Stimulated activated CD4-positive, alpha-beta T cell treated with anti-CD3 and anti-CD28 coated beads, Interleukin-12 subunit alpha, Interleukin-12 subunit beta, amount 100 ng/mL, for 48 hours (primary cell): ENCODE measurements at regions not wholly inside any gene's neighbourhood (a gene's known extent, or its start where the extent isn't known, plus 50 kb on each side); places are given as distances from the start of the nearest gene placed in this dataset.

ENCODE experiments used
- DNase-seq, 3 donors: peaks; one replicate each; pipeline ENCODE4 v3.0.0-alpha.2; 2020; ENCODE audit warnings: low read depth in 2 of 3, low spot score in 1 of 3

DNA sequence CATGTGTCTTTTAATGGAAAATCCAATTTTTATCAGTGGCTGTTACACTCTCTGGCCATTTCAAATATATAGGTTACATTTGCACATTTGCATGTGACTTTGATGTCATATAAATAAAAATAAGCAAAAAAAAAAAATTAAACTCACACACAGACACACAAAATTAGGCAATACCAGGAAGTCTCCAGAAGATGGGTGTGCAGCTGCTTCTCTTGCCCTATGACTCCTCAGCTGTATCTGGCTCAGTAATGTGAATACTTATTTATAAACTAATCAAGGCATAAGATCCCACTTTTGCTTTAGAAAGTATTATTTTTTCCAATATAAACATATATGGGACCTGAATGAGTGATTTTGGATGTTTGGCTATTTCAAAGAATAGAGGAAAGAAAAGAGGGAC, 461.1 kb downstream of the LRIG3 start:
- DNase-seq, result no peak

DNA sequence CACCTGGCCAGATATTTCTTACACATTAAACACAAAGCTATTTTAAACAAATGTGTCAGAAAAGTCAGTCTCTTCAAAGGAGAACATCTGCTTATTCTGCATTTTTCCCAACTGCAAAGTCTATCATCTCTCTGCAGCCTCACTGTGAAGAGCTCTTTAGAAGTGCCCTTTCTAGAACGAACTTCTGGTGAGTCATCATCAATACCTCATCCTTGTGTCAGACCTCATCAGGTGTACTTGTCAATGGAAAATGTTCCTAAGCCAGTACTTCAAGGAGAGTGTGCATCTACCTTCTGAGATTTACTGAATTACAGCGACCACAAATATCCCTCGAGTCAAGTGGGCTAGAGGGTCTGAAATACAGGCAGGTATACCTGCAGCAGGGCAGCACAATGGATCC, 457.3 kb downstream of the LRIG3 start:
- no peak for DNase-seq

DNA sequence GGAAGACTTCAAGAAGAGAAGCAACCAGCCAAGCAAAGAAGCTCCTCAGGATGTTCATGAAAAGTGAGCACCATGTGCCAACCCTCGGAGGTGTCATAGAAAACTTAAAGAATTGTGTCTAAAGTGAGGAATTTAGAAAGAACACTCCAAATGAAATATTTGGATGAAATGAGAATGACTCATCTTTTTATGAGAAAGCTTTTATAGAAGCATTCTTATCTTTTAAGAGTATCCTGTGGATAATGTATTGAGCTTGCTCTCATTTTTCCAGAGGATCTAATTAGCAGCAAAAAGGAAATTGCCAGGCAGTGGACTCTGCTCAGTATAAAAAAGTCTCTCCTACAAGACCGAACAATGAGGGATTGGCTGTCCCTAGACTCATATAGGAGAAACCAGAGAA, 454.9 kb downstream of the LRIG3 start:
- no peak for DNase-seq

DNA sequence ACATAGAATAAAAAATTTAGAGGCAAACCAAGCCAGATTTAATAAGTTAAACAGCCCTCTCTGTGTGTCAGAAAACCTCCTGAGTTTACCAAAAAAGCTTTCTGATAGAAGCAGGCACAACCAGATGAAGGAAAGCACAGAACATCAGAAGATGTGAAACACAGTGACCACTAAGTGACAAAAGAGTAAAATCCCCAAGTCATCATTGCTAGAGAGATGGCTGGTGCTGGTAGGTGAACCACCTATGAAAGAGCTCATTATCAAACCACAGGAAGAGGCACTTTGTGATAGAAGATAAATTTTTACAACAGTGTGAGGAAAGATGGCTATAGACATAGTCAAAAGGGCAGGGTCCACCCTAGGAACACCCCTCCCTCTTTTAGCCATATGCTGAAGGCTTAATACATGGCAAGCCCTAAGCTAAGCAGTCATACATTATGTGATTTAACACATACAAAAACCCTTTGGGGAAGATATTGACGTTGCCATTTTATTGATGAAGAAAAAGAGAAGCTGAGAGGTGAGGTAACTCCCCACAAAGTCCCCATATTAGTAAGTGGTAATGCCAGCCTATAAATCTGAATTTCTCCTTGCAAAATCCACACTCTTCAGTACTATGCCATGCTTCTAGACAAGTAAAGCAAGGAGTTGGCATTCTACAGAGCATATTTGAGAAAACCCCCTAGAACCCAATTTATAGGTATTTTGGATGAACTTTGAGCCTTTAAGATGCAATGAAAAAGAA, 449.9 kb downstream of the LRIG3 start:
- no peak for DNase-seq

DNA sequence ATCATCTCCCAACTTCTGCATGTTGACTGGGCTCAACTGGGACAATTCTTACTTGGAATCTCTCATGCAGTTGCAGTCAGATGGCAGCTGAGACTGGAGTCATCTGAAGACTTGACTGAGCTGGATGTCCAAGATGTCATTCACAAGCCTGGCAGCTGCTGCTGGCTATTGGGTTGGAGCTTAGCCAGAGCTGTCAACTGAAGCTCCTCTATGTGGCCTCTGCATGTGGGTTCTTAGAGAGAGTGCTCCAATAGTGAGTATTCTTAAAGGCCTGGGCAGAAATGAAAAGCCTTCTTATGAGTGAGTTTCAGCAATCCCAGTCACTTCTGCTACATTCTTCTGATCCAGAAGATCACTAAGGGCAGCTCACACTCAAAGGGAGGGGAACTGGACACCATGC, 440.9 kb downstream of the LRIG3 start:
- no peak for DNase-seq

DNA sequence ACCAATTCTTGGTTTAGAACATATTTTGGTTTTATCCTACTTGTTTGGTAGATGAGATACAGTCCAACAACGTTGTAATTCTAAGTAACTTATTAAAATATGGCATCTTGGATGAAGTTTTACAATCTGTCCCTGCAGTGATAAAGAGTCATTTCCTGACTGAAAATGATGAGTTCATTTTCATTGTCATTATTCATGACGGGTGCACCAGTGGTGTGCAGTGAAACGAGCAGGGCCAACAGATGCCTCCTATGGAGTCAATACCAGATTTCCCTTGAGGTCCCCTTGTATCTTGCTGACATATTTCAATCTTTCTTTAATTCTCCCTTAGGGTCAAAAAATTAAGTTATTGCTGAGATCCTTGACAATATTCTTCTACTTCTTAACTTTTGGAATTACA, 438.5 kb downstream of the LRIG3 start:
- no peak for DNase-seq

DNA sequence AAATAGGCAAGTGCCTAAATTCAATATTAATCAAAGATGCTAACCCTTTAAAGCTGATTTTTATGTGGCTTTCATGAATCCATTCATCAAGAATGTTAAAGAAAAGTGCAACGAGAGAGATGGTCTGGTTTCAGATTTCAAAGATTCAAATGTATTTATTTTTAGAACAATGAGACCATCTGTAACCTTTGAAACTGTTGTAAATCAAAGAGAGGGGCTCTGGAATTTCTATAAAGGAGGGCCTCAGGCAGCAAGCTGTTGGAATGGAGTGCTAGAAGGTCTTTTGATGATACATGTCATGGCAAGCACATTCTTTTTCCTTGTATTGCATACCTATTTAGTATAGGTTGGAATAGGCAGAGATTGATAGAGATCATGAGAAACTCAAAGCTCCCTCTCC, 433.0 kb downstream of the LRIG3 start:
- DNase-seq, result no peak

DNA sequence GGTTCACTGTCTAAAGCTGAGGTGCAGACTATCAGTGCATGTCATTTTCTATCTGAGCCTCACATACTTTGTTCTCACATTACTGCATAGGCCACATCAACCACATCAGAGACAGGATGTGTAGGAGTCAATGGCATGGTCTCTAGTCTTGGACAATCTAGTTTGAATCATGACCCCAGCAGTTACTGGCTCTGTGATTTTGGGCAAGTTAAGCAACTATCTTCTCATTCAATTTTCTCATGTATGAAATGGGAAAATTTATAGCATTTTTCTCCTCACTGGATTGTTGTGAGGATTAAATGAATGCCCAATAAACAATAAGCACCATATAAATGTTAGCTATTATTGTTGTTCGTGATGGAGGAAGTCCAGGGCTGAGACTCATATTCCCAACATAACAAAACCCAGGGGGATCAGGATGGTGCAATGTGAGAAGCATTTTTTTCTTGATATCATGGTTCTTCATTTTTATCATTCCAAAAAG, 432.6 kb downstream of the LRIG3 start:
- DNase-seq, result no peak

DNA sequence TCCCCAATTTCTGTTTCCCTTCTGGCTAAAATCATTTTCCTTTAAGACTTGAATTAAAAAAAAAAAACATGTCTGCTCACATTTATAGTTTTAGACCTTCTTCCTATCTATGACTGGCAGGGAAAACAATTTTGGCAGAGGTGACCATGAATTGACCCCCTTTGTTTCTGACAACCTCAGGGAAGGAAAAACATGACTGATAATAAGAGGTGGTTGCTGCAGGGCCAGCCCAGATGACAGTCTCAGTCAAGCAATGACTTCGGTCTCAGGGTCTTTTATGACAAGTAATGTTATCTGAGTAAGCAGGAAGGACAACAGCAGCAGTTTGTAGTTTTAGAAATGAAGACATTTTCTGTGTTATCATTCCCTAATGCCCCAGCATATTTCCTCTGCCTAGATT, 430.9 kb downstream of the LRIG3 start:
- no peak for DNase-seq

DNA sequence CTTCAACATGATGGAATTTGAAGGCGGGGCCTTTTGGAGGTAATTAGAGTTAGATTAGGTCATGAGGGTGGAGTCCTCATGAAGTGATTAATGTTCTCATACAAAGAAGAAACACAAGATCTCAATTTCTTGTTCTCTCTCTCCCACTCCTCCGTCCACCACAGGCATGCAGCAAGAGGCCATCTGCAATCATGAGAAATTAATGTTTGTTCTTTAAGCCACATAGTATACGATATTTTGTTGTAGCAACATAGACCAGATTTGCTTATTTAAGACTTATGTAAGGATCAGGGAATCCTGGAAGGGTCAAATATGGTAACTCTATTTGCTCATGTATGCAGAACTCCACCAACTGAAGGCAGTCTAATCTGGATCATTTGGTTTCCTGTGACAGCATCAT, 429.0 kb downstream of the LRIG3 start:
- no peak for DNase-seq

DNA sequence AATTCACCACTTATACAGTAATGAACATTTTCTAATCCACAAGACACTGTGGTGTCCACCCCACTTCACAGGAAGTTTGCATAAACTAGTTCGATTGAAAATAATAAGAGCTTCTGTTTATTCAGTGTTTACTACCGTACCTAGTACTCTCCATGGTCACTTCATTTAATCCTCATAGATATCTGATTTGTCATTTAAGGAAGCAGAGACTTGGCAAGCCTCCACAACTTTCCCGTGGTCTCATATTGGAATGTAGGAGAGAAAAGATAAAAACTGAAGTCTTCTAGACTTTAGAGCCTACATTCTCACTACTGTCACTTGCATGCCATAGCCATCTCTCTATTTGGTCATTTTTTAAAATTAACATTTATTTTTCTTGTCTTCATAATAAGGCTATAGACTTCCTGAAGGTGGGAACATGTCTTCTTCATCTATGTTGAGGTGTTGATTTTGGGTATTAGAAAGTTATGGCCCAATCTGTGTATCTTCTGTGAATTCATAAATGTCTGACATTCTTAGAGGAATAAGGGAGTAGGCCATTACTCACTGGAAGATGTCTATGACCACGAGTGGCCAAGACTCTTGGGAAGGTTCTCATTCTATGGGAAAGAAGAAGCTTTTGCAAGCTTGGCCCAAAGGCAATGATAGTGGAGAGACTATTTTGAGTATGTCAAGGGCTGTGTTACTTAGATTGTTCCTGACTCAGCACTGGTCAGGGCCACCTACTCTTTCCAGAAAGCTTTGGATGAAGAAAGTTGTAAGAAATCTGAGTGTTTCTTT, 423.7 kb downstream of the LRIG3 start:
- DNase-seq, result no peak

DNA sequence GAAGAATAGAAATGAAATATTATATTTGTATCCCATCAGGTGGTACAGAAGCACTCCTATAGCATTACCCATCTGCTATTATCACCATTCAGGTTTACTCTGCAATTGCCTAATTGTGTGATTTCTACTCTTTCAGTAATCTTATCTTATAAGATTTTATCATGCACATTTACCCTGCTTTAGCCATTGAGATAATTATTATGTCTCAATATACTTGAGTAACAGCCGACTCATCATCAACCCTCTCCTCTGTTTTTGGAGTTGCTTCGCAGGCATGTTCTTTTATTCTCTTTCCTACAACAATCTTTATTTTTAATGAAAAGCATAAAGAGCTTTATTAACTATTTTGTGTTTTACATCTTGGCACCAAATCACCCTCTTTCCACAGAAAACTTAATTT, 419.9 kb downstream of the LRIG3 start:
- DNase-seq, result no peak

DNA sequence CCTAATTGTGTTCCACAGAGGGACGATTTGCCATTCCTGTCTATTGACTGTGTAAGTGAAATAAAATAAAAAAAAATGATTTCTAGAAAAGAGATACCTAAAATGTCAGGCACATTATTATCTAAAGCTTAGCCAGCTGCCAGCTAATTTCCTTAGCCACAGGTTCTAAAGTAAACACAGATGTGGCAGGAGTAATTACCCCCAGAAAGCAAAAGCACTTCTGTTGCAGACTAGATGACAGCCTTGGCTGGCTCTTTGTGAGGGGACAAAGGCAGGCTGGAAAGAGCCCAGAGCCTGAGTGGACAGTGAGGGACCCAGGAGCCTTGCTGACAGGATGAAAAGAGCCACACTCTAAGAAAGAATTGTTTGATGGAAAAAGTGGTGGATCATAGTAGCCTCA, 418.1 kb downstream of the LRIG3 start:
- DNase-seq, result no peak

DNA sequence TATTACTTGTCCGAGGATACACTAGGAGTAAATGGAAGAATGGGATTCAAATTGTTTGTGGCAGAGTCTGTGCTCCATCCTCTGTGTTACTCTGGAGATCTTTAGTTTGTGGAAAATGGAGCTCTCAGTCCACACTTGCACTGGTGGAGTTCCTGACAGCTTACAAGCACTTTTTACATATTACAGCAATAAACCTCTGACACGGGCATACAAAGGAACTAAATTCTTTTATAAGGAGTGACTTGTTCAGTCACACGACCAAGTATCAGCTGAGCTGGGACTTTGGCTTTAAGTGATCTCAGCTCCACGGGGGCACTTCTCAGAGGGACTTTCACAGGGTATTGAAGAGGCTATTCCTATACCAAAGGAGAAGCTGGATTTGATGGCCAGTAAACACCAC, 417.5 kb downstream of the LRIG3 start:
- DNase-seq, result no peak

DNA sequence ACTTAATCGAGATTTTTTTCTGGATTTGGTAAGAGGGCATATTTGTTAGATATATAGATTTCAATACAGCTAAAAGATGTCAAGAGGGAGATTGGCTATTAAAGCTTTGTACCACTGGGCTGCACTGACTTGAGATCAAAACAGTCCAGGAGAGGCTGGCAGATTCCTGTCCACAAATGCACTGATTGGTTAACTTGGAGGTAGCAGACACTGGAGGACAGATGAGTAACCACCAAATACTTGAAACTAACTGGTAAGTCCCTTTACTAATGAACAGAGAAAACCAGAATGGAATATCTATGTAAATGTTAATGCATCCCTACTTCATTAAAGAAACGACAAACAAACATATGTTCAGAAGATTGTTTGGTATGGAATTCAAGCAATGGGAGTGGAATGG, 416.6 kb downstream of the LRIG3 start:
- no peak for DNase-seq

DNA sequence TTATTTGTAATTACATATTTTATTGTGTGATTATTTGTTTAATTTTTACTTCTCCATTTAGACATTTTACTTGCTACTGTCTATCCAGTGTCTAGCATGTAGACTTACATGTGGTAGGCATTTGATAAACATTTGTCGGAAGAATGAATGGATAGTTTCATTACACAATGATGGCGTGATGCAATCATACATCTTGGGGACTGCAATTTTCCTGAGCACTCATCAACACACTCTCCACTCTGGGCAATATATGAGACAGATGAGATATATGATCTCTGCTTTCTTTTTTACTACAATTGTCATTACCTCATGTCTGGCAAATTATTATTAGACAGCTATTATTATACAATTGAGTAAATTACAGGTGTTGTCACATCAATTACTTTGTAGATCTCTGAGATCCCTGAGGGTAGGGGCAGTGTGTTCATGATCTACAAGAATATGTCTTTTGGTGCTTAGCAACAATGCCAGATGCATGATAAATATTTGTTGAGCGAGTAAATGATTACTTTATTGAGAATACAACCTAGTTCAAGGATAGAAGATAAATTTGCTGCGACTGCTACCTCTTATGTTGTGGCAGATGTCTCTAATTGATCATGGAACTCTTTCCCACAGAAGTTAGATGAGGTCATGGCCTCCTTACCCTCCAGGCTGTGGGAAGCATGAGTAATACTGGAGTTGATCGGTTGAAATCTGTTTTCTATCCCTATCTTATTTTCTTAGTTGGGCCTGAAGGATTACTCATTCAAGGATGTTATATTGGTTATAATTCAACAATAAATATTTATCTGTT, 416.0 kb downstream of the LRIG3 start:
- no peak for DNase-seq

DNA sequence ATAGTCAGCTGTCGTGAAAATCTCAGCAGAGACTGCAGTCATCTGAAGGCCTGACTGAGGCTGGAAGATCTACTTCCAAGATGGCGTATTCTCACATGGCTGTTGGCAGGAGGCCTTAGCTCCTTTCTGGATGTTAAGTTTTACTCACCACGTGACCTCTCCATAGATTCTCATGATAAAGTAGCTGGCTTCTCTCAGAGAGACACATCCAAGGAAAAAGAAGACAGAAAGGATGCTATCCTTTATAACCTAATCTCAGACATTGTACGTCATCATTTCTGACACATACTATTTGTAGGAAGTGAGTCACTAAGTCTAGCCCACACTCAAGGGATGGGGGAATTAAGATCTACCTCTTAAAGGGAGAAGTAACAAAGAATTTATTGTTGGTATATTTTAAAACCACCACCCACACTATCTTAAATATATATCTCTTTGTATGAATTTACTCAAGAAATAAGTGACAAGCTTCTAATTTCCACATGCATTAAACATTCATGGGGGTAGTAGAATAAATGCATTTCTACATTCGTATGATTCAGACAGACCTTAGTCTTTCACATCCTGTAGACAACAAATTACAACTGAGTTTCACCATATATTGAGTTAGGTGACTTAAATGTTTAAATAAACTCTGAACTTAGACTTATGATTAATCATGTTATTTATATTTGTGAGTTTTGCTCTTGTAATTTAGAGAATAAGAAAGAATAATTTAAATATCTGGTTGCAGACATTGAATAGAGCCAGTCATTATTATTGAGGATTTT, 411.0 kb downstream of the LRIG3 start:
- DNase-seq, result no peak

DNA sequence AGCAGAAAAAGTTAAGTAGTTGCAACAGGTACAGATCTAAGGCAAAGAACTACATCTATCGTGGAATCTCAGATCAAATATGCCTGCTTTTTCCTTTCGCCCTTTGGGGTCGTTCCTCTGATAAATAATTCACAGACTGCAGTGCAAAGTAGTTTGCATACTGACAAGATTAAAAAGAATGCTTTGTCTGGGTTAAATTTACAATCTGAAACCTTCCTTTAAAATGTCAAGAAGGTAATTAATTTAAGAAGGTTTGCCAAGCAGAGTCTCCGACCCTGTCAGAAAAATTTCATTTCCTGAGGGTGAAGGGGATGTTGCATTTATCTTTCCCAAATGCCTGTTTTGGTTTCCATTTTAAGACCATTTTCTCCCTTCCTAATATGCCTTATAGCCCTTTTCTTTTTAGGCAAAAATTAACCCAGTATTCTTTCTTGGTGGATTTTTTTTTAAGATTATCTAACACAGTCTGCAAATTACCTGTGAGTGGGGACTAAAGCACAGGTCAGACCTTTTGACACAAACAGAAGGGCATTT, 406.9 kb downstream of the LRIG3 start:
- DNase-seq, result no peak

DNA sequence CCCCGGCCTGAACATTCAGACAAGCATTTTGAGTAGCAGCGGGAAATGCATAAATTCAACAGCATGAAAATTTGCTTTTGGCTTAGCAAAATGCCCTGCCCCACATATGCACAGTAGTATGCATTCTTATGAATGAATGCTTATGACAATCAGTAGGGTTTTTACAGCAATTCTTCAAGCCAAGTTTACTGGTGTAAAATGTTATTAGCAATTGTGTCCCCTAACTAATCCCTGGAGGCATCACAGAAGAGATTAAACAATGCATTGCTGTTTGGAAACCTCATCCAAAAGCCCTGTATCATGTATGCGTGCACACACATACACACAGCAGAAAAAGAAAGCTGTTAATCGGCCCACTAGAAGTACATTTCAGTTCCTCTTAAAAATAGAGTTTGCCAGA, 406.5 kb downstream of the LRIG3 start:
- DNase-seq, result no peak

DNA sequence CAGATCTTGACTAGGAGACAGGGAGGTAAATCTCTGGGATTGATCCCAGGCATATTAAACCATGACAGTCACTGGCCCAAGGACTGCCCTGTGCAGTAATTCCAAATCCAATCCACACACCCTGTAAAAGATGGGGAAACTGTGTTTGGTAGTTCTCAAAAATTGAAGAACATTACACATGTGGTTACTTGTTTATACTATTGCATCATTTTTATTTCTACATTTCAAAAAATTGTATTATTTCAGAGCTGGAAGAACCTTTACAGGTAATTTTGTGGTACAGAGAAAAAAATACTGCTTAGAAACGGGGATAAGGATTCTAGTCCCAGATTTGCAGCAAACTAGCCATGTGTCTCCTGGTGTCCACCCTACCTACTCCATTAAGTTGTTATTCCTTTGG, 400.5 kb downstream of the LRIG3 start:
- no peak for DNase-seq

DNA sequence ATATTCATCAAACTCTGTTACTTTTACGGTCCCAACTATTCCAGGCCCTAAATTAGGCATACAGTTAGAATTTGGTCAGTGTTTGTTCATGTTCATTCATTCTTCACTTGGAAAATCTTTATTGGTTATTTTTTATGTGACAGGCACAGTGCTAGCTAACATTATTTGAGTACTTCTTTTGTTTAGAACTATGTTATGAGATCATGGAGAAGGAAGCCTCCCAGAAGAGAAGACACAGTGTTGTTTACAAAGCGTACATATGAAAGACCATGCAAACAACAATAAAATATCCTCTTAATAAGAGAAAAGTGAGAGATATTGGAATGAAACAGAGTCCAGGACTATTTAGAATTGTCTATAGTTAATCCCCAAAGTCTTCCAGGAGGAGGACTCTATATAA, 399.2 kb downstream of the LRIG3 start:
- no peak for DNase-seq
